GM23338 (cell line): ENCODE measurements at regions not wholly inside any gene's neighbourhood (a gene's known extent, or its start where the extent isn't known, plus 50 kb on each side); places are given as distances from the start of the nearest gene placed in this dataset.
A peak's percentile ranks its signal among the peaks of the same experiment; 100 is the strongest.

Experiments used
- ATAC-seq: fragments of 200-7000 bp; cut with Tn5 transposase; 3 replicates; pipeline ENCODE4 v1.9.1; 2020
- DNase-seq: peaks from one replicate; pipeline ENCODE4 v3.0.0-alpha.2; 2015; ENCODE audit warnings: low spot score
- H2AFZ ChIP-seq: fragments of 200-600 bp; sonication (generic); 2 replicates; pipeline ENCODE4 v1.8.0; 2016; ENCODE audit warnings: antibody characterized with exemption, mild to moderate bottlenecking, moderate library complexity
- H3F3A ChIP-seq: fragments of 200-600 bp; sonication (generic); replicated peaks from 2 replicates; pipeline ENCODE4 v1.8.0; 2017; ENCODE audit warnings: antibody characterized with exemption, mixed run types, low read depth
- H3K27ac ChIP-seq: fragments of 200-600 bp; sonication (generic); 2 replicates; pipeline ENCODE4 v1.6.1; 2016; ENCODE audit warnings: low read depth
- H3K27me3 ChIP-seq: fragments of 200-600 bp; sonication (generic); 2 replicates; pipeline ENCODE4 v1.8.0; 2016; ENCODE audit warnings: mild to moderate bottlenecking, mixed run types, moderate library complexity; ENCODE audit not compliant: insufficient read depth
- H3K36me3 ChIP-seq: fragments of 200-600 bp; sonication (generic); 2 replicates; pipeline ENCODE4 v1.8.0; 2016; ENCODE audit warnings: mild to moderate bottlenecking; ENCODE audit not compliant: insufficient read depth
- H3K4me1 ChIP-seq: fragments of 200-600 bp; sonication (generic); 2 replicates; pipeline ENCODE4 v1.8.0; 2016; ENCODE audit warnings: mild to moderate bottlenecking, moderate library complexity; ENCODE audit not compliant: insufficient read depth
- H3K4me2 ChIP-seq: fragments of 200-600 bp; sonication (generic); 2 replicates; pipeline ENCODE4 v1.7.1; 2017; ENCODE audit warnings: mixed run types
- H3K4me3 ChIP-seq: fragments of 200-600 bp; sonication (generic); 2 replicates; pipeline ENCODE4 v1.6.1; 2016; ENCODE audit warnings: mixed run types
- H3K79me2 ChIP-seq: fragments of 200-600 bp; sonication (generic); replicated peaks from 2 replicates; pipeline ENCODE4 v1.8.0; 2017; ENCODE audit warnings: mild to moderate bottlenecking; ENCODE audit not compliant: insufficient read depth
- H3K9me2 ChIP-seq: fragments of 200-600 bp; sonication (generic); 2 replicates; pipeline ENCODE4 v1.8.0; 2017; ENCODE audit not compliant: insufficient read depth
- H4K20me1 ChIP-seq: fragments of 200-600 bp; sonication (generic); replicated peaks from 2 replicates; pipeline ENCODE4 v1.8.0; 2017; ENCODE audit warnings: mild to moderate bottlenecking; ENCODE audit not compliant: insufficient read depth
- H3K27ac Mint-ChIP-seq: 2 replicates; pipeline ENCODE4 v1.8.0; 2020; ENCODE audit warnings: inconsistent platforms, mild to moderate bottlenecking, moderate library complexity, mixed read lengths
- H3K27me3 Mint-ChIP-seq: 3 replicates; pipeline ENCODE4 v1.8.0; 2022; ENCODE audit warnings: low read depth, mild to moderate bottlenecking, moderate library complexity, mixed read lengths, inconsistent platforms; ENCODE audit not compliant: insufficient read depth, poor library complexity
- H3K36me3 Mint-ChIP-seq: 3 replicates; pipeline ENCODE4 v1.8.0; 2021; ENCODE audit warnings: low read depth, mild to moderate bottlenecking, inconsistent platforms, moderate library complexity, mixed read lengths
- H3K4me1 Mint-ChIP-seq: 3 replicates; pipeline ENCODE4 v1.8.0; 2020; ENCODE audit warnings: mild to moderate bottlenecking, inconsistent platforms, mixed read lengths
- H3K4me3 Mint-ChIP-seq: 3 replicates; pipeline ENCODE4 v1.8.0; 2021; ENCODE audit warnings: moderate library complexity, mild to moderate bottlenecking, inconsistent platforms, mixed read lengths
- H3K9me3 Mint-ChIP-seq: 3 replicates; pipeline ENCODE4 v1.8.0; 2020; ENCODE audit warnings: moderate library complexity, mild to moderate bottlenecking, inconsistent platforms, mixed read lengths
- CREB1 ChIP-seq: fragments of 250-450 bp; sonication (Bioruptor Pico); IDR thresholded peaks from 2 replicates; pipeline ENCODE4 v1.5.0; 2020; ENCODE audit warnings: low read depth, mild to moderate bottlenecking, moderate library complexity
- CTCF ChIP-seq, 2 experiments: fragments of 200-600 bp in 1 of 2; sonication (generic) in 1 of 2; conservative IDR thresholded peaks; 2 replicates each; pipeline versions ENCODE4 v1.5.1 to v1.6.1; 2016 to 2017; ENCODE audit warnings: antibody characterized with exemption in 2 of 2, low read depth in 2 of 2, mild to moderate bottlenecking in 2 of 2, moderate library complexity in 1 of 2
- ETS1 ChIP-seq: IDR thresholded peaks from 2 replicates; pipeline ENCODE4 v1.6.1; 2016; ENCODE audit warnings: antibody characterized with exemption
- EZH2 ChIP-seq: fragments of 200-600 bp; sonication (generic); IDR thresholded peaks from one replicate; pipeline ENCODE4 v1.8.0; 2017; ENCODE audit warnings: antibody characterized with exemption, mild to moderate bottlenecking, low read depth; ENCODE audit not compliant: unreplicated experiment
- EZH2phosphoT487 ChIP-seq: fragments of 200-600 bp; sonication (generic); IDR thresholded peaks from one replicate; pipeline ENCODE4 v1.8.1; 2018; ENCODE audit warnings: antibody characterized with exemption; ENCODE audit not compliant: unreplicated experiment
- JUNB ChIP-seq: IDR thresholded peaks from one replicate; pipeline ENCODE4 v1.6.1; 2016; ENCODE audit warnings: antibody characterized with exemption; ENCODE audit not compliant: unreplicated experiment
- NANOG ChIP-seq: IDR thresholded peaks from 2 replicates; pipeline ENCODE4 v1.6.1; 2016; ENCODE audit warnings: antibody characterized with exemption, borderline replicate concordance
- STAT1 ChIP-seq: IDR thresholded peaks from one replicate; pipeline ENCODE4 v1.6.1; 2016; ENCODE audit warnings: antibody characterized with exemption; ENCODE audit not compliant: unreplicated experiment
- ZNF114 ChIP-seq: fragments of 250-450 bp; sonication (Bioruptor Pico); IDR thresholded peaks from 2 replicates; pipeline ENCODE4 v1.5.0; 2020; ENCODE audit warnings: mild to moderate bottlenecking, moderate library complexity
- ZNF331 ChIP-seq: fragments of 250-450 bp; sonication (Bioruptor Pico); IDR thresholded peaks from 2 replicates; pipeline ENCODE4 v1.5.0; 2020; ENCODE audit warnings: low read depth, mild to moderate bottlenecking, moderate library complexity
- TF ChIP-seq, protein P1 (sequence below): IDR thresholded peaks from one replicate; pipeline ENCODE4 v1.6.1; 2018; ENCODE audit warnings: antibody characterized with exemption; ENCODE audit not compliant: unreplicated experiment

DNA sequence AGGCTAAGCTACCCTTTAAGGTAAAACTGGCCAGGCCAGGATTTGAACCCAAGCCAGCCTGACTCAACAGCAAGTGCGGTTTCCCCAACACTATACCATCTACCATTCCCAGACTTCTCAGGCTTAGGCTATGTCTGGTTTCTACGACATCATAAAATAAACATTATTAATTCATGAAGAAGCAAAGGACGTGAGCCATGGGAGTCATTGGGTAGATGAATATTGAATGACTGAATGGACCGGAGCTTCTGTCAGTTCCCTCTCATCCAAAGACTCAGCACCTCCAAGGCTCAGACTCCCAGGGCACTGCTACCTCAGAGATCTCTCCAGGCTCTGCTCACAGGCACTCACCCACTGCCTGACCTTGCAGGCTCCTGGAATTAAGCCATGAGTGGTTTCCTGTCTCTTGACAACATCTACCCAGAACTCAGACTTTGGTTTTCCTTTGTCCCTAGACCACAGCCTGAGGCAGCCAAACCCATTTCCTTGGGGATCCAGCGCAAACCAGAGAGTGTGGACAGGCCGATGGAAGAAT, 64.6 kb upstream of the STEAP1B start:
- H3K27ac Mint-ChIP-seq, result no peak overlapping the region
- no peak for DNase-seq
- H3K9me3 Mint-ChIP-seq, result no peaks in the 10 kb centered on the region
- H3K79me2 ChIP-seq, result no peaks in the 10 kb centered on the region
- H3K9me2 ChIP-seq, result peaks cover 7% of the 10 kb centered on the region; the same call in 1 of the 2 replicates
- TF ChIP-seq ZNF331 (CRISPR knock-in tag), result no peak
- no peak for TF ChIP-seq ETS1
- TF ChIP-seq JUNB, result no peak
- no peak for TF ChIP-seq CREB1 (CRISPR knock-in tag)
- no peak for TF ChIP-seq ZNF114 (CRISPR knock-in tag)
- TF ChIP-seq CTCF (conservative IDR thresholded peaks at IDR 0.05; ENCODE audit: low read depth in 2 of 2), result no peak
- no peak for TF ChIP-seq EZH2
- TF ChIP-seq EZH2phosphoT487, result no peak
- TF ChIP-seq NANOG, result no peak
- no peak for TF ChIP-seq STAT1
- H3F3A ChIP-seq, result 0 out of 2 replicates have a peak, but pooled peaks cover 2% of the 10 kb centered on the region
- no peak overlapping the region for H3K4me2 ChIP-seq
- no peak overlapping the region for H3K4me3 ChIP-seq
- H3K36me3 ChIP-seq, result no peaks in the 10 kb centered on the region
- peaks cover 57% of the 10 kb centered on the region for H3K4me1 Mint-ChIP-seq
- peaks cover 12% of the 10 kb centered on the region for H3K27me3 Mint-ChIP-seq
- no peaks in the 10 kb centered on the region for H3K27me3 ChIP-seq
- no peaks in the 10 kb centered on the region for H3K36me3 Mint-ChIP-seq
- peaks cover 47% of the 10 kb centered on the region for H3K4me1 ChIP-seq
- H3K27ac ChIP-seq, result no peak overlapping the region
- peak overlapping the region; percentile 25; the same call in 1 of the 2 replicates for H2AFZ ChIP-seq
- no peak for ATAC-seq
- no peak overlapping the region for H3K4me3 Mint-ChIP-seq
- H4K20me1 ChIP-seq, result no peaks in the 10 kb centered on the region

DNA sequence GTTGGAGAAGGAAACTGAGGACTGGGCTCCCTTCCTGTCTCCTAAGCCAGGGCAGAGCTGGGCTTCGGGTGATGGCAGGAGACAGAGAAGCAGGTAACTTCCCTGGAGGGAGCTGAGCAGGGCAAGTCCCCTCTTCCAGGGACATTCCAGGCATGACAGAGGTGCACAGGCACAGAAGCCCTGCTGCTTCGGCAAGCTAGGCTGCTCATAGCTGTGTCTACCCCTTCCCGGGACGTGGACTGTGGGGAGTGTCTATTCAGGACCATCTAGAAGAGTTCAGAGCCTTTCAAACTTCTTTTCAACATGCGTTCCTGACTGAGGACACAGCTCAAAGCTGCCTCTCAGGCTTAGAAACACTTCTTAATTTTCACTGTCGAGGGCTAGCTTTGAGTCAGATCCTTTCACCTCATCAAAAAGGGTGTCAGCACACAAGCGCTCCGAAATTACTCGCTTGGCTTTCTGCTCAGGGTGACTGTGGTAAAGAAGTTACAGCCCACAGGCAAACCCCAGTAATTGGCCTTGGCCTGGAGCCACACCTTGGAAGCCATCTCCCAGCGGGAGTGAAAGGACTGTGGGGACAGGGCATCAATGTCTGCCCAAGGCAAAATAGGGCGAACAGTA, 63.7 kb upstream of the STEAP1B start:
- no peaks in the 10 kb centered on the region for H3K9me3 Mint-ChIP-seq
- peaks cover 61% of the 10 kb centered on the region for H3K4me1 Mint-ChIP-seq
- no peaks in the 10 kb centered on the region for H4K20me1 ChIP-seq
- H3K27ac ChIP-seq, result peak overlapping the region; percentile 43
- ATAC-seq, result peak; percentile 9; the same call in 2 of the 3 replicates
- no peak overlapping the region for H3K4me3 ChIP-seq
- no peaks in the 10 kb centered on the region for H3K36me3 Mint-ChIP-seq
- no peak overlapping the region for H3K27ac Mint-ChIP-seq
- H3K27me3 ChIP-seq, result no peaks in the 10 kb centered on the region
- peaks cover 52% of the 10 kb centered on the region for H3K4me1 ChIP-seq
- DNase-seq, result peak; percentile 30
- peaks cover 7% of the 10 kb centered on the region; the same call in 1 of the 2 replicates for H3K9me2 ChIP-seq
- H3K27me3 Mint-ChIP-seq, result peaks cover 15% of the 10 kb centered on the region
- H3K79me2 ChIP-seq, result no peaks in the 10 kb centered on the region
- peak overlapping the region; percentile 50 for H3K4me2 ChIP-seq
- no peaks in the 10 kb centered on the region for H3K36me3 ChIP-seq
- no peak overlapping the region for H3K4me3 Mint-ChIP-seq
- 0 out of 2 replicates have a peak, but pooled peaks cover 2% of the 10 kb centered on the region for H3F3A ChIP-seq
- H2AFZ ChIP-seq, result peak overlapping the region; percentile 60
- no peak for TF ChIP-seq EZH2phosphoT487
- TF ChIP-seq, protein P1, sequence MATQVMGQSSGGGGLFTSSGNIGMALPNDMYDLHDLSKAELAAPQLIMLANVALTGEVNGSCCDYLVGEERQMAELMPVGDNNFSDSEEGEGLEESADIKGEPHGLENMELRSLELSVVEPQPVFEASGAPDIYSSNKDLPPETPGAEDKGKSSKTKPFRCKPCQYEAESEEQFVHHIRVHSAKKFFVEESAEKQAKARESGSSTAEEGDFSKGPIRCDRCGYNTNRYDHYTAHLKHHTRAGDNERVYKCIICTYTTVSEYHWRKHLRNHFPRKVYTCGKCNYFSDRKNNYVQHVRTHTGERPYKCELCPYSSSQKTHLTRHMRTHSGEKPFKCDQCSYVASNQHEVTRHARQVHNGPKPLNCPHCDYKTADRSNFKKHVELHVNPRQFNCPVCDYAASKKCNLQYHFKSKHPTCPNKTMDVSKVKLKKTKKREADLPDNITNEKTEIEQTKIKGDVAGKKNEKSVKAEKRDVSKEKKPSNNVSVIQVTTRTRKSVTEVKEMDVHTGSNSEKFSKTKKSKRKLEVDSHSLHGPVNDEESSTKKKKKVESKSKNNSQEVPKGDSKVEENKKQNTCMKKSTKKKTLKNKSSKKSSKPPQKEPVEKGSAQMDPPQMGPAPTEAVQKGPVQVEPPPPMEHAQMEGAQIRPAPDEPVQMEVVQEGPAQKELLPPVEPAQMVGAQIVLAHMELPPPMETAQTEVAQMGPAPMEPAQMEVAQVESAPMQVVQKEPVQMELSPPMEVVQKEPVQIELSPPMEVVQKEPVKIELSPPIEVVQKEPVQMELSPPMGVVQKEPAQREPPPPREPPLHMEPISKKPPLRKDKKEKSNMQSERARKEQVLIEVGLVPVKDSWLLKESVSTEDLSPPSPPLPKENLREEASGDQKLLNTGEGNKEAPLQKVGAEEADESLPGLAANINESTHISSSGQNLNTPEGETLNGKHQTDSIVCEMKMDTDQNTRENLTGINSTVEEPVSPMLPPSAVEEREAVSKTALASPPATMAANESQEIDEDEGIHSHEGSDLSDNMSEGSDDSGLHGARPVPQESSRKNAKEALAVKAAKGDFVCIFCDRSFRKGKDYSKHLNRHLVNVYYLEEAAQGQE, result no peak
